CD4-positive, alpha-beta T cell treated with Interferon gamma for 1 hour (primary cell): ENCODE measurements at regions not wholly inside any gene's neighbourhood (a gene's known extent, or its start where the extent isn't known, plus 50 kb on each side); places are given as distances from the start of the nearest gene placed in this dataset.

Source experiments
- DNase-seq: peaks from one replicate; pipeline ENCODE4 v3.0.0-alpha.2; 2020

GRCh38 chr5:175388531-175388930 lies 55.5 kb downstream of the DRD1 start:
- DNase-seq: no peak

- DNase-seq: no peak
Observed at GRCh38 chr5:175387144-175387543, 56.8 kb downstream of the DRD1 start.

- no peak for DNase-seq
Observed at GRCh38 chr5:175386526-175386925, 57.5 kb downstream of the DRD1 start.

GRCh38 chr5:175385691-175386362 lies 58.2 kb downstream of the DRD1 start:
- DNase-seq: no peak

GRCh38 chr5:175384724-175385552 lies 59.0 kb downstream of the DRD1 start:
- no peak for DNase-seq

GRCh38 chr5:175383350-175383749 lies 60.6 kb downstream of the DRD1 start:
- DNase-seq: no peak

GRCh38 chr5:175382171-175382570 lies 61.8 kb downstream of the DRD1 start:
- no peak for DNase-seq

GRCh38 chr5:175381130-175381529 lies 62.9 kb downstream of the DRD1 start:
- DNase-seq: no peak

- DNase-seq: no peak
Observed at GRCh38 chr5:175380701-175381100, 63.3 kb downstream of the DRD1 start.

GRCh38 chr5:175379867-175380266 lies 64.1 kb downstream of the DRD1 start:
- DNase-seq: no peak

- no peak for DNase-seq
Observed at GRCh38 chr5:175378444-175379028, 65.4 kb downstream of the DRD1 start.

- no peak for DNase-seq
Observed at GRCh38 chr5:175377816-175378215, 66.2 kb downstream of the DRD1 start.

GRCh38 chr5:175374166-175374875 lies 69.7 kb downstream of the DRD1 start:
- no peak for DNase-seq

- no peak for DNase-seq
Observed at GRCh38 chr5:175365866-175366265, 78.1 kb downstream of the DRD1 start.

- no peak for DNase-seq
Observed at GRCh38 chr5:175363300-175363699, 80.7 kb downstream of the DRD1 start.

GRCh38 chr5:175357995-175358394 lies 86.0 kb downstream of the DRD1 start:
- DNase-seq: no peak

GRCh38 chr5:175356428-175356827 lies 87.6 kb downstream of the DRD1 start:
- DNase-seq: no peak

- DNase-seq: no peak
Observed at GRCh38 chr5:175354964-175355363, 89.0 kb downstream of the DRD1 start.

GRCh38 chr5:175353926-175354325 lies 90.1 kb downstream of the DRD1 start:
- DNase-seq: no peak

GRCh38 chr5:175351897-175352590 lies 91.9 kb downstream of the DRD1 start:
- no peak for DNase-seq

- no peak for DNase-seq
Observed at GRCh38 chr5:175351126-175351525, 92.9 kb downstream of the DRD1 start.

- DNase-seq: no peak
Observed at GRCh38 chr5:175347931-175348330, 96.1 kb downstream of the DRD1 start.

- no peak for DNase-seq
Observed at GRCh38 chr5:175347027-175347426, 97.0 kb downstream of the DRD1 start.
